T follicular helper cell (primary cell): ENCODE measurements at regions not wholly inside any gene's neighbourhood (a gene's known extent, or its start where the extent isn't known, plus 50 kb on each side); places are given as distances from the start of the nearest gene placed in this dataset.
"Not testable (repeated sequence)": the region's sequence is repeated elsewhere in the genome, so short reads cannot be mapped to it uniquely, and the experiment has no call there.

ENCODE experiments used
- DNase-seq: peaks from one replicate; pipeline ENCODE4 v3.0.0-alpha.2; 2020; ENCODE audit warnings: low read depth

- no peak for DNase-seq
Observed at GRCh38 chrX:76509775-76510174, 82.3 kb downstream of the MAGEE1 start.

- DNase-seq: no peak
Observed at GRCh38 chrX:76517544-76517943, 90.0 kb downstream of the MAGEE1 start.

- DNase-seq: no peak
Observed at GRCh38 chrX:76520273-76521054, 93.0 kb downstream of the MAGEE1 start.

GRCh38 chrX:76535675-76536074 lies 108.2 kb downstream of the MAGEE1 start:
- not testable (repeated sequence) for DNase-seq

DNA sequence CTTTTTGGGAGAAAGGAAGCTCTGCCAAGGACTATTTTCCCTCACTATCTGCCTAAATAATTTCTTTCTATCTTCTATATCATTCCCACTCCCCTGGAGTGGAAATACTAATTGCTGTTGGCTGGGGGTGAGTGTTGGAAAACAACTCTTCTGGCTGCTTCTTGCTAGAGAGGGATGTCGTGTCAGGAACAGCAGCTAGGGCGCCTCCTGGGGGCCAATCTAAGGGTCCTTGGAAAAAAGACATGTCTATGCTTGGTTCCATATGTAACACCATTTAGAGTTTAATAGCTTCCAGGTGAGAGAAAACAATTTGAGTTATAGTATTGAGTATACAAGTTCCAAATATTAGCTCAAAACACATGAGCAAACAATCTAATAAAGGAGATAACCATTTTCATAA lies 111.3 kb downstream of the MAGEE1 start:
- no peak for DNase-seq

DNA sequence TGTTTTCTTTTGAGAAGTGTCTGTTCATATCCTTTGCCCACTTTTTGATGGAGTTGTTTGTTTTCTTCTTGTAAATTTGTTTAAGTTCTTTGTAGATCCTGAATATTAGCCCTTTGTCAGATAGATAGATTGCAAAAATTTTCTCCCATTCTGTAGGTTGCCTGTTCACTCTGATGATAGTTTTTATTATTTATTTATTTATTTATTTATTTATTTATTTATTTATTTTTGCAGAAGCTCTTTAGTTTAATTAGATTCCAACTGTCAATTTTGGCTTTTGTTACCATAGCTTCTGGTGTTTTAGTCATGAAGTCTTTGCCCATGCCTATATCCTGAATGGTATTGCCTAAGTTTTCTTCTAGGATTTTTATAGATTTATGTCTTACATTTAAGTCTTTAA lies 115.9 kb downstream of the MAGEE1 start:
- not testable (repeated sequence) for DNase-seq

- no peak for DNase-seq
Observed at GRCh38 chrX:76550016-76550415, 122.5 kb downstream of the MAGEE1 start.

DNA sequence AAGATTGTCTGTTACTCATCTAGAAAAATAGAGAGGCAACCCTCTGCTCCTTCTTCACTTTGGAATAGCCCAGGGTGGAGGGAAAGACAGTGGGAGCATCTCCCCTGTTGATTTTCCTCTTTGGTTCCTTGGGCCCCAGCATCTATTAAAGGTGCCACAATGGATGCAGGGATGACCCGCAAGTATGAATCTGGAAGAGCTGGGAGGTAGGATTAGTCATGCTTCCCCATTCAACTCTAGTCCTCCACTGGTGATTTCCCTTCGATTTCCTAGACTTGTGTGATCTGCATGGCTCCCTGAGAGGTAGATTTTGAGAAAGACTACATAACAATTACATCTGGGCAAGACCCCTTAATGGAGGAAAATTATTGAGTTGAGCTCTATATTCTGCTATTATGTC lies 127.8 kb downstream of the MAGEE1 start:
- no peak for DNase-seq

GRCh38 chrX:76555816-76556215 lies 128.3 kb downstream of the MAGEE1 start:
- DNase-seq: peak; percentile 3

DNA sequence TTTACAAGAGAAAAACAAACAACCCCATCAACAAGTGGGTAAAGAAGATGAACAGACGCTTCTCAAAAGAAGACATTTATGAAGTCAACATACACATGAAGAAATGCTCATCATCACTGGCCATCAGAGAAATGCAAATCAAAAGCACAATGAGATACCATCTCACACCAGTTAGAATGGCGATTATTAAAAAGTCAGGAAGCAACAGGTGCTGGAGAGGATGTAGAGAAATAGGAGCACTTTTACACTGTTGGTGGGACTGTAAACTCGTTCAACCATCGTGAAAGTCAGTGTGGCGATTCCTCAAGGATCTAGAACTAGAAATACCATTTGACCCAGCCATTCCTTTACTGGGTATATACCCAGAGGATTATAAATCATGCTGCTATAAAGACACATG lies 137.3 kb downstream of the MAGEE1 start:
- DNase-seq: not testable (repeated sequence)

- DNase-seq: no peak
Observed at GRCh38 chrX:76605390-76605789, 177.9 kb downstream of the MAGEE1 start.

DNA sequence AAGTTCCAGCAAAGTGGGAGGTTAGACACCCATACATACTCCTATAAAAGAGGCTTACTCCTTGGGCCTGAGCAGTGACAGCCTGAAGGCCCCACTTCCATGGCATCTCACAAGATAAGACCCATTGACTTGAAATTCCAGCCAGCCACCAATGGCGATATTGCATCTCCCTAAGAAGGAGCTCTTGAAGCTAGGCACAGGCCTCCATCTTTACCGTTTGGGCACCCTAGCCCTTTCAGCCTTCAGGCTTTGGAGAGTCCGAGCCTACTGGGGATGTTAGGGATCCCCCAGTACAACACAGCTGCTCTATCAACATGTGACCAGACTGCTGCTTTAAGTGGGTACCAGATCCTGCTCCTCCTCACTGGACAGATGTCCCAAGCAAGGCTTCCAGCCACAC lies 189.5 kb downstream of the MAGEE1 start:
- no peak for DNase-seq

GRCh38 chrX:76643590-76643989 lies 216.1 kb downstream of the MAGEE1 start:
- DNase-seq: no peak

- DNase-seq: not testable (repeated sequence)
Observed at GRCh38 chrX:76651369-76651768, 223.9 kb downstream of the MAGEE1 start.

DNA sequence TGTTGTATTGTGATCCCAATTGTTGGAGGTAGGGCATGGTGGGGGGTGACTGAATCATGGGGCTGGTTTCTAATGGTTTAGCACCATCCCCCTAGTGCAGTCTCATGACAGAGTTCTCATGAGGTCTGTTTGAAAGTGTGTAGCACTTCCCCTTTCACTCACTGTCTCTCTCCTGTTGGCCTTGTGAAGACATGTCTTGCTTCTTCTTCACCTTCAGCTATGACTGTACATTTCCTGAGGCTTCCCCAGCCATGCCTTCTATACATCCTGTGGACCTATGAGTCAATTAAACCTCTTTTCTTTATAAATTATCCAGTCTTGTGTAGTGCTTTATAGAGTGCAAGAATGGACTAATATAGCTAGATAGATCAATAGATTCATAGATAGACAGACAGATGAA lies 230.0 kb downstream of the MAGEE1 start:
- no peak for DNase-seq
